Activated CD4-positive, alpha-beta T cell treated with anti-CD3 and anti-CD28 coated beads, Interleukin-2, amount 50 U/mL, for 1 hour (primary cell): ENCODE measurements at regions not wholly inside any gene's neighbourhood (a gene's known extent, or its start where the extent isn't known, plus 50 kb on each side); places are given as distances from the start of the nearest gene placed in this dataset.
A peak's percentile ranks its signal among the peaks of the same experiment; 100 is the strongest.
"Not testable (repeated sequence)": the region's sequence is repeated elsewhere in the genome, so short reads cannot be mapped to it uniquely, and the experiment has no call there.

Experiments
- DNase-seq: peaks from one replicate; pipeline ENCODE4 v3.0.0-alpha.2; 2020

DNA sequence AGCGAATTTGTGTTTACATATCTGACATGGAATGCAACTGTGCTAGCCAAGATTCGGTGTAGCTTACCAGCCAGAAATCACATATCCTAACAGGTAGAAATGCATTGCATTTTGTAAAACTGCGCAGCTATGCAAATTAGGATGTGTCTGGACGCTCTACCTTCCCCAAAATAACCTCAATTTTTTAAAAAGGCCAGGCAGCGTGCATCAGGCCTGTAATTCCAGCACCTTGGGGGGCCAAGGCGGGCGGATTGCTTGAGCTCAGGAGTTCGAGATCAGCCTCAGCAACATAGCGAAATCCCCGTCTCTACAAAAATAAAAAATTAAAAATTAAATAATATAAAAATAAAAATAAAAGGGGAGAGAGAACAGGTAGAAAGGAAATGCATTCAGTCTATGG lies 305.0 kb downstream of the TYW1 start:
- DNase-seq: no peak

DNA sequence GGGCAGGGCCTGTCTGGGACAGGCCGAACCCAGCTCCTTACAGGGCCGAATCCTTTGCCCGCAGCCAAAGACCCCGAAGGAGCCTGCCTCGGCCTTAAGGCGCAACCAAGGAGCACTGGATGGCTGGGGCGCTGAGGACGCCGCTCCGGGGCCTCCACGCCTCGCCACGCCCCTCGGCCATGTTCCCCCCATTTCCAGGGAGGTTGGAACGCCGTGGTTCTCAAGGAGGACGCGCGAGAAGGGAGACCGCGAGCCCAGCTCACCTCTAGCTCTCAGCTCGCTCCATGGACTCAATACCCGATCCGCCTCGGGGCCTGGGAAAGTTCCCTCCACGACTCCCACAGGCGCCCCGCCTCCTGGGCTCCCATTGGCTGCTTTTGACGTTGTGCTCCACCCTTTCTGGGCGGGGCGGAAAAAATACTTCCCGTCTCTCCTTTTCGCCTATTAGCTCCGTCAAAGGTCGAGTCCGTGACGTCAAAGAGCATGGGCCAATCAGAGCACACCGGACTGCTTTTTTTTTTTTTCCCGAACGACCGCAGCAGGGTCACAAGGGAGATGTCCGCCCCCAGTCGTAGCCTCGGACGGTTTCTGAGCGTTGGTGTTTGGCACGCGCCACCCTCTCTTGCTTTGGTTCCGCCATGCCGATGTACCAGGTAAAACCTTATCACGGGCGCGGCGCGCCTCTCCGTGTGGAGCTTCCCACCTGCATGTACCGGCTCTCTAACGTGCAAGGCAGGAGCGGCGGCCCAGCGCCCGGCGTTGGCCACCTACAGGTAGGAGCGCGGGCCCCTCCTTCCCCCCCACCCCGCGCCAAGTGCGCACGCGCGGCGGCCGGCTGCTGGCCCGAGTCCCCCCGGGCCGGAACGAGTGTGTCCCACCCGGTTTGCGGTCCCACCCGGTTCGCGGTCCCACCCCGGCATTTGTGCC lies 305.7 kb downstream of the TYW1 start:
- DNase-seq: peak; percentile 97

DNA sequence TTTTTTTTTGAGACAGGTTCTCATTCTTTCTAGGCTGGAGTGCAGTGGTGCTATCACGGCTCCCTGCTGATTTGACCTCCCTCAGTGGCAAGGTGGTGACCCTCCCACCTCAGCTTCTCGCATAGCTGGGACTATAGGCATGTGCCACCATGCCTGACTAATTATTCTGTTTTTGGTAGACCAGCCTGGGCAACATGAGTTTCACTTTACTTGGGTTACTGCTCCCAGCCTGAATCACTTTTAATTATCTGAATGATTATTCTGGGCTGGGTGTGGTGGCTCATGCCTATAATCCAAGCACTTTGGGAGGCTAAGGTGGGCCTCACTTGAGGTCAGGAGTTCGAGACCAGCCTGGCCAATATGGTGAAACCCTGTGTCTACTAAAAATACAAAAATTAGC lies 308.2 kb downstream of the TYW1 start:
- DNase-seq: not testable (repeated sequence)

DNA sequence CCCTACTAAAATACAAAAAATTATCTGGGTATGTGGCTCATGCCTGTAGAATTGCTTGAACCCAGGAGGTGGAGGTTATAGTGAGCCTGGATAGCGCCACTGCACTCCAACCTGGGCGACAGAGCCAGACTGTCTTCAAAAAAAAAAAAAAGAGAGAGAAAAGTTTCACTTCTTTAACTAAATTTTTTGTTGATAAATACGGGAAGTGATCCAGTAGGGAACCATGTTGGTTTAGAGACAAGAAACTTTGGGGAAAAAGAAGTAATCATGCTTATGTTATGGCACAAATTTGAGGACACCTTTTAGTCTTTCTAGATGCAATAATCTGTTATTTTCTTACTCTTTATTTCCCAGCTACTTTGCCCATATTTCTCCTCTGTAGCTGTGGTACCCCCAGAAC lies 309.7 kb downstream of the TYW1 start:
- no peak for DNase-seq

DNA sequence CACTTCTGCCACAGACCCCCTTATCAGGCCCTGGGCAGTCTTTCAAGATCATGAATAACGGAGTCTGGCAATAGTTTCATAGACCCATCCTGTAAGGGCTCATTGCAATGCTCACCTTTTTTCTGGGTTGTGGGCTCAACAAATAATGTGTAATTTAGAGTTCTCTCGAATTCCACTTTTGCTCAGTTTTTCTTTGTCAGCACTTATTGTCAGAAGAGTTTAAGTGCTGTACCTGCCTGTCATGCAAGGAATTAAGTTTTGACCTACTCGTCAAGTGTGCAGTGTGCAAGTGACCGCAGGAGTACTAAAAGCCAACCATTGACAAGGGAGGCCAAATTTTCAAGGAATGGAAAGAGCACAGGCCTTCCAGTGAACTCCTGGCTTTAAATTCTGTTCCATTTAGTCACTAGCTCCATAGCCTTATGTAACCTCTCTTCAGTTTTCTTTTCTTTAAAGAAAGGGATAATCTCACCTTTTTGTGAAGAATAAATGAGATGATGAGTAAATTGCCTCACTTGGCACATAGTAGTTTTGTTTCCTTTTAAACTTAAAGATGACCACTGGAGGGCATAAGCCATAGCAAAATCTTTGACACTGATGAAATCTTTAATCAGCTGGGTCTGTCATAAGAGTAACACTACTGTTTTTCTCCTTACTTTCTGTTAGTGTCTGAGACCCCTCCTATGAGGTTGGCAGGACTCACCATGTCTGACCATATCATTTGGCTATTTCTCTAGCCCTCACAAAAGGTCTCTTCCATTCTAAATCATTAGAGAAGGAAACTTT lies 313.3 kb downstream of the TYW1 start:
- DNase-seq: no peak

DNA sequence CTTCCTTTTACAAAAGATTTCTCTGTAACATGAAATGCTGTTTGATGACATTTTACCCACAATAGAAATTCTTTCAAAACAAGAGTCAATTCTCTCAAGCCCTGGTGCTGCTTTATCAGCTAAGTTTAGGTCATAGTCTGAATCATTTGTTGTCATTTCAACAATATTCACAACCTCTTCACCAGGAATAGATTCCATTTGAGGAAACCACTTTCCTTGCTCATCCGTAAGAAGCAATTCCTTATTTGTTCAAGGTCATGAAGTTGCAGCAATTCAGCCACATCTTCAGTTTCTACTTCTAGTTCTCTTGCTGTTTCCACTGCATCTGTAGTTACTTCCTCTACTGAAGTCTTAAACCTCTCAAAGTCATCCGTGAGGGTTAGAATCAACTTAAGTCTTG lies 315.3 kb downstream of the TYW1 start:
- no peak for DNase-seq

DNA sequence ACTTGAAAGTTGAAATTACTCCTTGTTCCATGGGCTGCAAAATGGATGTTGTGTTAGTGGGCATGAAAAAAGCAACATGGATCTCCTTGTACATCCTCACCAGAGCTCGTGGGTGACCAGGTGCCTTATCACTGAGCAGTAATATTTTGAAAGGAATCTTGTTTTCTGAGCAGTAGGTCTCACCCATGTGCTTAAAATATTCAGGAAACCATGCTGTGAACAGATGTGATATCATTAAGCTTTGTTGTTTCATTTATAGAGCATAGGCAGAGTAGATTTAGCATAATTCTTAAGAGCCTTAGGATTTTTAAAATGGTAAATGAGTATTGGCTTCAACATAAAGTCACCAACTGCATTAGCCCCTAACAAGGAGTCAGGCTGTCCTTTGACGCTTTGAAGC lies 316.6 kb downstream of the TYW1 start:
- DNase-seq: no peak

DNA sequence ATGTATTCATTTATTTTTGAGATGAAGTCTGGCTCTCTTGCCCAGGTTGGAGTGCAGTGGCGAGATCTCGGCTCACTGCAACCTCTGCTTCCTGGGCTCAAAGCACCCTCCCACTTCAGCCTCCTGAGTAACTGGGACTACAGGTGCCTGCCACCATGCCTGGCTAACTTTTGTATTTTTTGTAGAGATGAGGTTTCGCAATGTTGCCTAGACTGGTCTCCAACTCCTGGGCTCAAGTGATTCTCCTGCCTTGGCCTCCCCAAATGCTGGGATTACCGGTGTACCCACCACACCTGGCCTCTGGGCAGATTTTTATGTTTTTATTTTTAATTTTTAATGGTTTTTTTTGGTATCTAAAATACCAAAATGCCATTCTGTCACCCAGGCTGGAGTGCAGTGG lies 320.3 kb downstream of the TYW1 start:
- not testable (repeated sequence) for DNase-seq

DNA sequence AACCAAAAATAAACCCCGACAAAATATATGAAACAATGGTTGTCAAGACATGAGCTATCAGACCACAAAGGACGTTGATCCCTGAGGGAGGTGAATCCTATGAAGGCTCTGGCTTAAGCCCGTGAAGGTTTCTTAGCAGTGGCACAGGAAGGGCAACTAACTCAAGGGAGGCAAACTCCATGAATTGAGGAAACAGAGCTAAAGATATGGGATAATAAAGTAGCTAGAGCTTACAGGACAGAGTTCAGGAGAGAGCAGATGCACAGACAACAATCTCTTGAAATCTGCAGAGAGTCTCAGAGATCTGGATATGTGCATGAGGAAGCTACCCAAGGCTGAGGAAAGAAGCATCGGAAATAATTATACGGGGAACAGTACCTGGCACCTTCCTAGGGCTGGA lies 331.6 kb downstream of the TYW1 start:
- DNase-seq: not testable (repeated sequence)

DNA sequence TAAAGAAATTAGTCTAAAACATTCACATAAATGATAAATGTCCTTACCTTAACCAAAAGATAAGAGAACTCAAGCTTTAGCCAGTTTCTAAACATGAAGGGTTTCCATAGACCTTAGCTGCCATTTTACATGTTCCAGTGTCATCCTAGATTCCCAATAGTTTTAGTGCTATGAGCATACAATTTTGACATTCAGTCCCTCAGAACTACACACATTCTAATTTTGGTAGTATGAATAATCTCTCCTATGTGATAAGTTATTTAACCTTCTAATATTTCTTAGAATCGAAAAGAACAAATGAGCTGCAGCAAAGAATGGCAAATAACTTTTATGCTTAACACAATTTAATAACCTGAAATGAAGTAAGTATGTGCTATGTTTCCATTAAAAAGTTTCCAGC lies 338.5 kb downstream of the TYW1 start:
- not testable (repeated sequence) for DNase-seq

DNA sequence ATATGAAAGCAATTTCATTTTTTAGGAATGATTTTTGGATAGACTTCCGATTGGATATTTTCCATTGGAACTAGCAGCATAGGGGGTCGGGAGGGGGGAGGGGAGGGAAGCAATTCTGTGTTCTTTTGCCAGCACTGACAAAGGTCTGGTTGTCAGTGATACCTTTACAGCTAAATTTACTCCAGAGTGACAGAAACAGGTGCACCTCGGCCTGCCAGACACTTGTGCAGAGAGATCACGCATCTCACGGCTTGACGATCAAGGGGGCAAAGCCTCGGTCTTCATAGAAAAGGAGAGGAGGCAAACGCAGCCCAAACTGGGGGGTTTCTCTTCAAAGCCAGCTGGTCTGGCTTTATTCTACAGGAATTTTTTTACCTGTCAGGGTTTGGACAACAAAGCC lies 339.0 kb downstream of the TYW1 start:
- not testable (repeated sequence) for DNase-seq

DNA sequence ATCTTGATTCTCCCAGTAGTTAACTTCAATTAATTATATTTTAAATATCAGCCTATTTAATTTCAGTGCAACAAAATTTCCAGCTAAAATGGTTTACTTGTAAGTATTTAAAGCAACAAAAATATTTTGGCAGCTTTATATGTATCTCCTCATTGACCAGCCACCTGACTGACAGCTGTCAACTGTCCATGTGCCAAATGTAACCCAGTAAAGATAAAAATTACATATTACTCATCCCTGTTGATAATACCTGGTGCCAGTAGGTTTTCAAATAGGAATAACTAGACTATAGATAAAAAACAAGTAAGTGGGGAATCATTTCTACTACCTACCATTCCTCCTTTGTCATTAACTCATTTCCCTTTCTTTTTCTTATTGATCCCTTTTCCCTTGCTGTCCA lies 341.9 kb downstream of the TYW1 start:
- DNase-seq: not testable (repeated sequence)

DNA sequence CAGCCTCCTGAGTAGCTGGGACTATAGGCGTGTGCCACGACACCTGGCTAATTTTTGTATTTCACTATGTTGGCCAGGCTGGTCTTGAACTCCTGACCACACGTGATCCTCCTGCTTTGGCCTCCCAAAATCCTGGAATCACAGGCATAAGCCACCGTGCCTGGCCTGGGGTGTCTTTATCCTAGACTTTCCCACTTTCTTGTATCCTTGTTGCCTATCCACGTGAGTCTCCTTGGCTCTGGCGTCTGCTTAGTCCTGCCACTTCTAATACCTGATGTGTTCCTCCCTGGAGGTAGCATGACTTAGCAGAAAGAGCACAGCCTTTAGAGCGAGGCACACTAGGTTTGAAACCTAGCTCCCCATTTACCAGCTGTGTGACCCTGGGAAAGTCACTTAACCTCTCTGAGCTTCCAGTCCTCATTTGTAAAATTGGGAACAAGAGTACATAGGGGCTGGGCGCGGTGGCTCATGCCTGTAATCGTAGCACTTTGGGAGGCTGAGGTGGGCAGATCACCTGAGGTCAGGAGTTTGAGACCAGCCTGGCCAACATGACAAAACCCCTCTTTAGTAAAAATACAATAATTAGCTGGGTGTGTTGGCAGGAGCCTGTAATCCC lies 344.6 kb downstream of the TYW1 start:
- DNase-seq: no peak

DNA sequence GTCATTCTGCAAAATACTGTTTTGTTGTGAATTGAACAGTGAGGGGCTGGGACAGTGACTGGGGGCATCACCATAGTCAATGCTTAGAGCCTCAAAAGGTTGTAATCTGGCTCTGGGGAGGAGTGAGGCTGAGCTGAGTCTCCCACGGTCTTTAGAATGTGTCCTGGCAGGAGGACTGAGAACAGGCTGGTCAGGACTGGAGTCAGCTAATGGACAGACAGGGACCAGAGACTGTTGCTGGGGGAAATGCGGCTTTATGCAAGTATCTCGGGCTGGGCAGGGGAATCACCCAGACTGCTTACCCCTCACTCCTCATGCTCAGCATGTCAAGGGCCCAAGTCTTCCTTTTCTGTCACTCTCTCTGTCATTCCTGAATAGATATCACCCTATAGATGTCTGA lies 346.5 kb downstream of the TYW1 start:
- no peak for DNase-seq

DNA sequence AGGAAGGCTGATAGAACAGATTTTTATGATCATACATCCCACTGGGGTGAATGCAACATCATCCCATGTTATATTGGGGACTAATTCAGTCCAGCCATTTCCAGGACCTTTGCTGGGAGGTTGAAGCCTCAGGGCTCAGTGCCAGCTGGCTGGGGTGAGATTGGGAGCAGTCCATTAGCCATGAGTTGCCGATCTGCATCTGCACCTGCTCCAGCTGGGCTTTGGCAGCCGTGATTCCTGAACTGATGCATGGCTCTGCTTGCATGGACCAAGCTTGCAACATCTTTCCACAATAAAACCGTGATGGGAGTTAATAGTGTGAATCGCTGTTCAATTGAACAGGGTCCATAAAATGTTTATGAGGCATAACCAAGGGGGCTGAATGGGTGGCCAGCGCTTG lies 346.9 kb downstream of the TYW1 start:
- no peak for DNase-seq

DNA sequence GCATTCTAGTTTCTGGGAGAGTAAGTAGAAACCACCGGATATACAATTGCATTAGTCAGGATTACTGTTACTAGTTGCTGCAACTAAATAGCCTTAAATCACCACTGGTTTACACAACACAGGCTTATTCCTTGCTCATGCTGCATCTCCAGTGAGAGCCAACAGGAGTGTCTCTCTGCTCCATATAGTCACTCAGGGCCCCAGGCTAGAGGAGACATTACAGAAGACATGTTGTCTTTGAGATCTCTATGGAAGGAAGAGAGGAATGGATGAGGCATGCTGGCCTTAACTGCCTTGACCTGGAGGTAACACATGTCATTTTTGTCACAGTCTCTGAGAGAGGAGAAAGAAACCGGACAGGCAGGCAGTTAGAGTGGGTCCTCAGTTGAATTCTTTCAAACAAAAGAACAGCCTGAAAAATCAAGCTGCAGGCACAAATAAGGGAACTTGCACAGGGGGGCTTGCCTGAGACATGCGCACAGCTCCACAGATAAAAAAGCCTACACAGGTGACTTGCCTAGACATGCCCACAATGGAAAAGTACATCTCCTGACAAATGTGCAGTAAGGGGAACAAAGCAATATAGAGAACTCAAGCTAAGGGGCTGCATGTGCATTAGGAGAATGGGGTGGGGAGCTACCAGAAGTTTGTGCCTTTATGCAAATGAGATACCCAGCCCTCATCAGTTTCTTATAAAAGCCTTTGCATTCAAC lies 348.0 kb downstream of the TYW1 start:
- no peak for DNase-seq

DNA sequence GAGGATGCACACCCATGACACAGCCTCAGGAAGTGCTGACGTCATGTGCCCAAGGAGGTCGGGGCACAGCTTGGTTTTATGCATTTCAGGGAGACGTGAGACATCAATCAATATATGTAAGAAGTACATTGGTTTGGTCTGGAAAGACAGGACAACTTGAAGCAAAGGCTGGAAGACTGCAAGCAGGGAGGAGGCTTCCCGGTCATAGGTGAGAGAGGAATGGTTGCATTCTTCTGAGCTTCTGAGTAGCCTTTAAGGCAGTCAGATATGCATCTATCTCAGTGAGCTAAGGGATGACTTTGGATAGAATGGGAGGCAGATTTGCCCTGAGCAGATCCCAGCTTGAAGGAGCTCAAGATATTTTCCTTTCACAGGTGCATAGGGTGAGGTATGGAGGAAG lies 349.5 kb downstream of the TYW1 start:
- no peak for DNase-seq

DNA sequence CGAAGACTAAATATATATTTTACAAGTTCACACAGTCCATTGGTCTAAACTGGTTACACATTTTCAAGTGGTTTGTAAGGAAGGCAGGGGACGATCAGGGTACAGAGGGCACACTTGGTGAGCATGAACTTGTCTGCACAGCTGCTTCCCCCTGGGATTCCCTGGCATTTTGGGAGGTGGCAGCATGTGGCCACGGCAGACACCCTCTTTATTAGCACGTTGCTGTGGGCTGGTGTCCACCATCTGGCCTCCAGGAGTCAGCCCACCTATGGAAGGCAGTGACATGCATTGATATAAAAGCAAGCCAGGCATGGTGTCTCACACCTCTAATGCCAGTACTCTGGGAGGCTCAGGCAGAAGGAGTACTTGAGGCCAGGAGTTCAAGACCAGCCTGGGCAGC lies 350.2 kb downstream of the TYW1 start:
- no peak for DNase-seq

DNA sequence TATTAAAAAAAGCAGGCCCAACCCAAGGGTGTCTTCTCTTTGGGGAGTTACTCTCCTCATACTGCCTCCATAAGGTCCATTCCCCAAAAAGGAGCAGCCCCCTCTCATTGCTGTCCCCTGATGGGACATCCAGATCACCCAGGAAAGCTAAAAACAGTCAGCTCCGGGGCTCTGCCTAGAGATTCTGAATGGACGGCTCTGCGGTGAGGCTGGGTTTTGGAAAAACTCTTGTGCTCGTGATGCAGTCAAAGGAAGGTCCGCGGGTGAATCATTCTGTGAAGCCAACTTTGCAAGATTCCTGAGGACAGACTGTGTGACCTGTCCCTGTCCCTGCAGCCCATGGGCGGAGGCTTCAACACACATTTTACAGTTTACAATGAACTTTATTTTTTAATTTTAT lies 351.5 kb downstream of the TYW1 start:
- DNase-seq: no peak

DNA sequence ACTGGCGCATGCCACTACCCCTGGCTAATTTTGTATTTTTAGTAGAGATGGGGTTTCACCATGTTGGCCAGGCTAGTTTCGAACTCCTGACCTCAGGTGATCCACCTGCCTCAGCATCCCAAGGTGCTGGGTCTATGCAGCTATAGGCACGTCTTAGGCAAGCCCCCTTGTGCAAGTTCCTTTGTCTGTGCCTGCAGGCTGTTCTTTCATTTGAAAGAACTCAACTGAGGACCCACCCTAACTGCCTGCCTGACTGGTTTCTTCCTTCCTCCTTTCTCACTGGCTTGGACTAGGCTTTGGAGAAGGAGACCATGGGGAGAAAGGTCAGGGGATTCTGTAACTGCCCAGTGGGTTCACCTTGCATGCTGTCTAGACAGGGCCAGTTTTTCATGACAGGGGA lies 361.0 kb downstream of the TYW1 start:
- DNase-seq: not testable (repeated sequence)

DNA sequence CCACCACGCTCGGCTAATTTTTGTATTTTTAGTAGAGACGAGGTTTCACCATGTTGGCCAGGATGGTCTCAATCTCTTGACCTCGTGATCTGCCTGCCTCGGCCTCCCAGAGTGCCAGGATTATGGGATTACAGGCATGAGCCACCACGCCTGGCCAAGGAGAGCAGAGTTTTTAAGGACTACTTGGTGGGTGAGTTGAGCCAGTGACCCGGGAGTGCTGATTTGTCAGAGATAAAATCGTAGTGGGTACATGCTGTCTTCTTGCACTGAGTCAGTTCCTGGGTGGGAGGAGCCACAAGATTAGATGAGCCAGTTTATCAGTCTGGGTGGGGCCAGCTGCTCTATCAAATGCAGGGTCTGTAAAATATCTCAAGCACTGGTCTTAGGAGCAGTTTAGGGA lies 361.7 kb downstream of the TYW1 start:
- DNase-seq: not testable (repeated sequence)

DNA sequence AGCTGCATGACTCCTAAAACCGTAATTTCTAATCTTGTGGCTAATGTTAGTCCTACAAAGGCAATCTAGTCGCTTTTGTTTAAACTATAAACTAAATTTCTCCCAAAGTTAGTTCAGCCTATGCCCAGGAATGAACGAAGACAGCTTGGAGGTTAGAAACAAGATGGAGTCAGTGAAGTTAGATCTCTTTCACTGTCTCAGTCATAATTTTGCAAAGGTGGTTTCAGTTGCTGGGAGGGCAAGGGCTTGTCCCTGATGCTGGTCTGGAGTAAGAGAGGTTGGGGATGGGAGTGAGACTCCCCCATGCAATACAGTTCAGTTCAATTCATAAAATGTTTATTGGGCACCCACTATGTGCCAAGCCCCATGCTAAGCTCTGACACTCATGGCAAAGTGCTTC lies 362.1 kb downstream of the TYW1 start:
- DNase-seq: not testable (repeated sequence)

DNA sequence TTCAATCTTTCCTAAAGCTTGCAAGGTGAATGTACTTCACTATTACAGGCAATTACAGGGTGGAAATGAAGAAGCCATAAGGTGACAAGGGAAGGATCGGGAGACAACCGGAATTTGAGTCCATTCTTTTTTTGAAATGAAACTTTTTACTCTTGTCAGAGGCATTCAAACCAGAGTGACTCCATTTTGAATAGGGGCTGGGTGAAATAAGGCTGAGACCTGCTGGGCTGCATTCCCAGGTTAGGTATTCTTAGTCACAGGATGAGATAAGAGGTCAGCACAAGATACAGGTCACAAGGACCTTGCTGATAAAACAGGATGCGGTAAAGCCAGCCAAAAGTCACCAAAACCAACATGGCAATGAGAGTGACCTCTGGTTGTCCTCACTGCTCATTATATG lies 363.3 kb downstream of the TYW1 start:
- DNase-seq: no peak
